ENCODE measurements at regions not wholly inside any gene's neighbourhood (a gene's known extent, or its start where the extent isn't known, plus 50 kb on each side); places are given as distances from the start of the nearest gene placed in this dataset.

DNA sequence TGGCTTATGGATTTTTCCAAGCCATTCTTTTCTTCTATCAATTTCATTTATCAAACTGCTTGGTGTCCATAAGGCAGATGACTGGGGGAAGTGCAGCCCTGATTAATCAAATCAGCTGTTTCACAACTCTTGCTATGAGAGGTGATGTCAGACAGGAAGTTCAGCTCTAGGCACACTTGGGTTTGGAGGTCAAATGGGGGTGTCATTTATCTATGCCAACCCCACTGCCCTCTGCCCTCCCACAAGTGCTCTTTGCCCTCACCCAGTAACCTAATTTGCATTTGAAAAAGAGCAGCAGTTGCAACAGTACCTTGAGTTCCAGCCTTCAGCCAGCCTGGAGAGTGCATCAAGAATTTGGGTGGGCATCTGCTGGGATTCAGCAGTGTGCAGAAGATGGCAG is 431.3 kb upstream of the SPRED2 start:
- TF ChIP-seq POLR2AphosphoS5 (IDR thresholded peaks at IDR 0.05; ENCODE audit: low read depth, low read length) (no peak), EZH2phosphoT487 (IDR thresholded peaks at IDR 0.05; ENCODE audit: borderline replicate concordance, low read depth) (no peak), YY1 (IDR thresholded peaks at IDR 0.05; ENCODE audit: low read depth) (no peak), JUND (IDR thresholded peaks at IDR 0.05) (no peak), RXRA (IDR thresholded peaks at IDR 0.05; ENCODE audit: borderline replicate concordance, low read depth) (no peak), TAF1 (IDR thresholded peaks at IDR 0.05; ENCODE audit: borderline replicate concordance, low read depth, low read length) (no peak), MXI1 (IDR thresholded peaks at IDR 0.05; ENCODE audit: low read depth, low read length) (no peak)
- TF ChIP-seq, protein P1, sequence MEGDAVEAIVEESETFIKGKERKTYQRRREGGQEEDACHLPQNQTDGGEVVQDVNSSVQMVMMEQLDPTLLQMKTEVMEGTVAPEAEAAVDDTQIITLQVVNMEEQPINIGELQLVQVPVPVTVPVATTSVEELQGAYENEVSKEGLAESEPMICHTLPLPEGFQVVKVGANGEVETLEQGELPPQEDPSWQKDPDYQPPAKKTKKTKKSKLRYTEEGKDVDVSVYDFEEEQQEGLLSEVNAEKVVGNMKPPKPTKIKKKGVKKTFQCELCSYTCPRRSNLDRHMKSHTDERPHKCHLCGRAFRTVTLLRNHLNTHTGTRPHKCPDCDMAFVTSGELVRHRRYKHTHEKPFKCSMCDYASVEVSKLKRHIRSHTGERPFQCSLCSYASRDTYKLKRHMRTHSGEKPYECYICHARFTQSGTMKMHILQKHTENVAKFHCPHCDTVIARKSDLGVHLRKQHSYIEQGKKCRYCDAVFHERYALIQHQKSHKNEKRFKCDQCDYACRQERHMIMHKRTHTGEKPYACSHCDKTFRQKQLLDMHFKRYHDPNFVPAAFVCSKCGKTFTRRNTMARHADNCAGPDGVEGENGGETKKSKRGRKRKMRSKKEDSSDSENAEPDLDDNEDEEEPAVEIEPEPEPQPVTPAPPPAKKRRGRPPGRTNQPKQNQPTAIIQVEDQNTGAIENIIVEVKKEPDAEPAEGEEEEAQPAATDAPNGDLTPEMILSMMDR (IDR thresholded peaks at IDR 0.05): no peak
- TF ChIP-seq, protein P2, sequence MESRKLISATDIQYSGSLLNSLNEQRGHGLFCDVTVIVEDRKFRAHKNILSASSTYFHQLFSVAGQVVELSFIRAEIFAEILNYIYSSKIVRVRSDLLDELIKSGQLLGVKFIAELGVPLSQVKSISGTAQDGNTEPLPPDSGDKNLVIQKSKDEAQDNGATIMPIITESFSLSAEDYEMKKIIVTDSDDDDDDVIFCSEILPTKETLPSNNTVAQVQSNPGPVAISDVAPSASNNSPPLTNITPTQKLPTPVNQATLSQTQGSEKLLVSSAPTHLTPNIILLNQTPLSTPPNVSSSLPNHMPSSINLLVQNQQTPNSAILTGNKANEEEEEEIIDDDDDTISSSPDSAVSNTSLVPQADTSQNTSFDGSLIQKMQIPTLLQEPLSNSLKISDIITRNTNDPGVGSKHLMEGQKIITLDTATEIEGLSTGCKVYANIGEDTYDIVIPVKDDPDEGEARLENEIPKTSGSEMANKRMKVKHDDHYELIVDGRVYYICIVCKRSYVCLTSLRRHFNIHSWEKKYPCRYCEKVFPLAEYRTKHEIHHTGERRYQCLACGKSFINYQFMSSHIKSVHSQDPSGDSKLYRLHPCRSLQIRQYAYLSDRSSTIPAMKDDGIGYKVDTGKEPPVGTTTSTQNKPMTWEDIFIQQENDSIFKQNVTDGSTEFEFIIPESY (IDR thresholded peaks at IDR 0.05; ENCODE audit: borderline replicate concordance, low read depth): no peak
- TF ChIP-seq, protein P3, sequence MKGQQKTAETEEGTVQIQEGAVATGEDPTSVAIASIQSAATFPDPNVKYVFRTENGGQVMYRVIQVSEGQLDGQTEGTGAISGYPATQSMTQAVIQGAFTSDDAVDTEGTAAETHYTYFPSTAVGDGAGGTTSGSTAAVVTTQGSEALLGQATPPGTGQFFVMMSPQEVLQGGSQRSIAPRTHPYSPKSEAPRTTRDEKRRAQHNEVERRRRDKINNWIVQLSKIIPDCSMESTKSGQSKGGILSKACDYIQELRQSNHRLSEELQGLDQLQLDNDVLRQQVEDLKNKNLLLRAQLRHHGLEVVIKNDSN (IDR thresholded peaks at IDR 0.05; ENCODE audit: borderline replicate concordance, low read depth): no peak
